Prostate gland (tissue), 2 donors: ENCODE measurements at regions not wholly inside any gene's neighbourhood (a gene's known extent, or its start where the extent isn't known, plus 50 kb on each side); places are given as distances from the start of the nearest gene placed in this dataset.

Source experiments
- CTCF ChIP-seq, 4 experiments: fragments of 200-600 bp in 2 of 4; fragments of 450-650 bp in 2 of 4; sonication (generic) in 2 of 4; IDR thresholded peaks; 1 replicate in 3 of 4; 2 replicates in 1 of 4; pipeline ENCODE4 v1.5.1; 2016 to 2019; ENCODE audit warnings: antibody characterized with exemption in 4 of 4, mild to moderate bottlenecking in 2 of 4, moderate library complexity in 2 of 4
- POLR2AphosphoS5 ChIP-seq: sonication (generic); formaldehyde crosslinking; IDR thresholded peaks from one replicate; pipeline ENCODE4 v1.6.1; 2017; ENCODE audit warnings: antibody characterized with exemption

- TF ChIP-seq CTCF (IDR thresholded peaks at IDR 0.05), result peak in 1 of 4 experiments; percentile 19
- TF ChIP-seq POLR2AphosphoS5, result peak; percentile 54
These were observed 121.8 kb upstream of the RIOK3 start for GRCh38 chr18:23331091-23331920.
